ENCODE measurements at regions not wholly inside any gene's neighbourhood (a gene's known extent, or its start where the extent isn't known, plus 50 kb on each side); places are given as distances from the start of the nearest gene placed in this dataset.

GRCh38 chr16:6615636-6616035, 717.0 kb upstream of the RBFOX1 start:
- H4K8ac ChIP-seq (ENCODE audit: low read depth, low read length), result no peak overlapping the region
- H4K12ac ChIP-seq (ENCODE audit: low read depth, low read length), result no peak overlapping the region
- H3K79me1 ChIP-seq (ENCODE audit: low read length), result no peaks in the 10 kb centered on the region
- no peak overlapping the region for H2BK120ac ChIP-seq (ENCODE audit: insufficient read depth, low read length, poor library complexity)
- no peak overlapping the region for H4K91ac ChIP-seq (ENCODE audit: low read depth, low read length)
- H3K14ac ChIP-seq (ENCODE audit: low read length), result no peak overlapping the region
- H3K27me3 ChIP-seq (ENCODE audit: insufficient read depth, low read length), result no peaks in the 10 kb centered on the region
- no peak overlapping the region for H2BK12ac ChIP-seq (ENCODE audit: low read length)
- no peak overlapping the region for H3K9ac ChIP-seq (ENCODE audit: low read length)
- no peak overlapping the region for H3K23ac ChIP-seq (ENCODE audit: low read length)
- H2AFZ ChIP-seq (ENCODE audit: insufficient read depth, low read length, poor library complexity), result no peak overlapping the region
- H2BK5ac ChIP-seq (ENCODE audit: low read depth, low read length, poor library complexity), result no peak overlapping the region
- no peak overlapping the region for H3K4ac ChIP-seq (ENCODE audit: low read depth, low read length)
- H2AK5ac ChIP-seq (ENCODE audit: low read length), result no peak overlapping the region
- no peaks in the 10 kb centered on the region for H3K4me1 ChIP-seq (ENCODE audit: control insufficient read depth in 1 of 2, insufficient read depth in 2 of 2, low read length in 2 of 2)
- H3K79me2 ChIP-seq (ENCODE audit: control insufficient read depth, insufficient read depth, low read length, poor library complexity), result no peaks in the 10 kb centered on the region
- no peaks in the 10 kb centered on the region for H3K36me3 ChIP-seq (ENCODE audit: control insufficient read depth in 1 of 2, insufficient read depth in 2 of 2, low read length in 2 of 2)
- no peak overlapping the region for H3K27ac ChIP-seq (ENCODE audit: low read depth, low read length)
- DNase-seq, result no peak
- no peak overlapping the region for H3K4me2 ChIP-seq (ENCODE audit: low read length)
- H3K18ac ChIP-seq (ENCODE audit: low read length), result no peak overlapping the region
- no CpG with 5 or more reads among the region's 12 CpGs for WGBS (ENCODE audit: extremely low coverage, insufficient coverage, insufficient read length)
- no peak overlapping the region for H3K4me3 ChIP-seq (ENCODE audit: low read depth, low read length)
- H3K9me3 ChIP-seq (ENCODE audit: insufficient read depth, low read depth, low read length), result no peaks in the 10 kb centered on the region

- no peak overlapping the region for H3K18ac ChIP-seq (ENCODE audit: low read length)
- no peak overlapping the region for H3K4me2 ChIP-seq (ENCODE audit: low read length)
- H4K8ac ChIP-seq (ENCODE audit: low read depth, low read length), result no peak overlapping the region
- H3K36me3 ChIP-seq (ENCODE audit: control insufficient read depth in 1 of 2, insufficient read depth in 2 of 2, low read length in 2 of 2), result no peaks in the 10 kb centered on the region
- H3K4me3 ChIP-seq (ENCODE audit: low read depth, low read length), result no peak overlapping the region
- no peak overlapping the region for H3K27ac ChIP-seq (ENCODE audit: low read depth, low read length)
- no peak overlapping the region for H4K91ac ChIP-seq (ENCODE audit: low read depth, low read length)
- H3K27me3 ChIP-seq (ENCODE audit: insufficient read depth, low read length), result no peaks in the 10 kb centered on the region
- H3K79me1 ChIP-seq (ENCODE audit: low read length), result no peaks in the 10 kb centered on the region
- H4K12ac ChIP-seq (ENCODE audit: low read depth, low read length), result no peak overlapping the region
- H3K4ac ChIP-seq (ENCODE audit: low read depth, low read length), result no peak overlapping the region
- DNase-seq, result no peak
- no CpG with 5 or more reads among the region's 7 CpGs for WGBS (ENCODE audit: extremely low coverage, insufficient coverage, insufficient read length)
- no peak overlapping the region for H2BK120ac ChIP-seq (ENCODE audit: insufficient read depth, low read length, poor library complexity)
- no peak overlapping the region for H2BK5ac ChIP-seq (ENCODE audit: low read depth, low read length, poor library complexity)
- no peak overlapping the region for H3K23ac ChIP-seq (ENCODE audit: low read length)
- no peak overlapping the region for H2BK12ac ChIP-seq (ENCODE audit: low read length)
- H2AFZ ChIP-seq (ENCODE audit: insufficient read depth, low read length, poor library complexity), result no peak overlapping the region
- no peak overlapping the region for H2AK5ac ChIP-seq (ENCODE audit: low read length)
- no peak overlapping the region for H3K14ac ChIP-seq (ENCODE audit: low read length)
- no peaks in the 10 kb centered on the region for H3K9me3 ChIP-seq (ENCODE audit: insufficient read depth, low read depth, low read length)
- no peaks in the 10 kb centered on the region for H3K4me1 ChIP-seq (ENCODE audit: control insufficient read depth in 1 of 2, insufficient read depth in 2 of 2, low read length in 2 of 2)
- no peaks in the 10 kb centered on the region for H3K79me2 ChIP-seq (ENCODE audit: control insufficient read depth, insufficient read depth, low read length, poor library complexity)
- no peak overlapping the region for H3K9ac ChIP-seq (ENCODE audit: low read length)
Observed at GRCh38 chr16:6611535-6611934, 721.1 kb upstream of the RBFOX1 start.

GRCh38 chr16:6605490-6605889, 727.2 kb upstream of the RBFOX1 start:
- Histone ChIP-seq H2AFZ (ENCODE audit: insufficient read depth, low read length, poor library complexity) (no peak overlapping the region), H3K79me1 (ENCODE audit: low read length) (no peaks in the 10 kb centered on the region), H2BK5ac (ENCODE audit: low read depth, low read length, poor library complexity) (no peak overlapping the region), H4K8ac (ENCODE audit: low read depth, low read length) (no peak overlapping the region), H3K9ac (ENCODE audit: low read length) (no peak overlapping the region), H3K23ac (ENCODE audit: low read length) (no peak overlapping the region), H3K14ac (ENCODE audit: low read length) (no peak overlapping the region), H3K36me3 (ENCODE audit: control insufficient read depth in 1 of 2, insufficient read depth in 2 of 2, low read length in 2 of 2) (no peaks in the 10 kb centered on the region), H3K4me2 (ENCODE audit: low read length) (no peak overlapping the region), H3K4me3 (ENCODE audit: low read depth, low read length) (no peak overlapping the region), H3K79me2 (ENCODE audit: control insufficient read depth, insufficient read depth, low read length, poor library complexity) (no peaks in the 10 kb centered on the region), H3K27me3 (ENCODE audit: insufficient read depth, low read length) (no peaks in the 10 kb centered on the region), H4K12ac (ENCODE audit: low read depth, low read length) (no peak overlapping the region), H3K9me3 (ENCODE audit: insufficient read depth, low read depth, low read length) (peaks cover 1% of the 10 kb centered on the region), H2BK12ac (ENCODE audit: low read length) (no peak overlapping the region), H2BK120ac (ENCODE audit: insufficient read depth, low read length, poor library complexity) (no peak overlapping the region), H2AK5ac (ENCODE audit: low read length) (no peak overlapping the region), H3K4ac (ENCODE audit: low read depth, low read length) (no peak overlapping the region), H3K4me1 (ENCODE audit: control insufficient read depth in 1 of 2, insufficient read depth in 2 of 2, low read length in 2 of 2) (no peaks in the 10 kb centered on the region), H3K18ac (ENCODE audit: low read length) (no peak overlapping the region), H3K27ac (ENCODE audit: low read depth, low read length) (no peak overlapping the region), H4K91ac (ENCODE audit: low read depth, low read length) (no peak overlapping the region)
- WGBS (ENCODE audit: extremely low coverage, insufficient coverage, insufficient read length), result no CpG with 5 or more reads among the region's 11 CpGs
- DNase-seq, result no peak

- Histone ChIP-seq H4K8ac (ENCODE audit: low read depth, low read length) (no peak overlapping the region), H3K23ac (ENCODE audit: low read length) (no peak overlapping the region), H3K9me3 (ENCODE audit: insufficient read depth, low read depth, low read length) (peaks cover 1% of the 10 kb centered on the region), H3K4ac (ENCODE audit: low read depth, low read length) (no peak overlapping the region), H3K36me3 (ENCODE audit: control insufficient read depth in 1 of 2, insufficient read depth in 2 of 2, low read length in 2 of 2) (no peaks in the 10 kb centered on the region), H4K91ac (ENCODE audit: low read depth, low read length) (no peak overlapping the region), H2BK12ac (ENCODE audit: low read length) (no peak overlapping the region), H3K27me3 (ENCODE audit: insufficient read depth, low read length) (no peaks in the 10 kb centered on the region), H3K4me1 (ENCODE audit: control insufficient read depth in 1 of 2, insufficient read depth in 2 of 2, low read length in 2 of 2) (no peaks in the 10 kb centered on the region), H3K79me2 (ENCODE audit: control insufficient read depth, insufficient read depth, low read length, poor library complexity) (no peaks in the 10 kb centered on the region), H3K27ac (ENCODE audit: low read depth, low read length) (no peak overlapping the region), H3K9ac (ENCODE audit: low read length) (no peak overlapping the region), H3K4me2 (ENCODE audit: low read length) (no peak overlapping the region), H3K18ac (ENCODE audit: low read length) (no peak overlapping the region), H2BK5ac (ENCODE audit: low read depth, low read length, poor library complexity) (no peak overlapping the region), H3K79me1 (ENCODE audit: low read length) (no peaks in the 10 kb centered on the region), H3K4me3 (ENCODE audit: low read depth, low read length) (no peak overlapping the region), H2AFZ (ENCODE audit: insufficient read depth, low read length, poor library complexity) (no peak overlapping the region), H4K12ac (ENCODE audit: low read depth, low read length) (no peak overlapping the region), H2BK120ac (ENCODE audit: insufficient read depth, low read length, poor library complexity) (no peak overlapping the region), H2AK5ac (ENCODE audit: low read length) (no peak overlapping the region), H3K14ac (ENCODE audit: low read length) (no peak overlapping the region)
- DNase-seq, result no peak
- WGBS (ENCODE audit: extremely low coverage, insufficient coverage, insufficient read length), result no CpG with 5 or more reads among the region's 4 CpGs
Observed at GRCh38 chr16:6603780-6604325, 728.8 kb upstream of the RBFOX1 start.
